ENCODE measurements at regions not wholly inside any gene's neighbourhood (a gene's known extent, or its start where the extent isn't known, plus 50 kb on each side); places are given as distances from the start of the nearest gene placed in this dataset.

- ATAC-seq: no peak
- H3K36me3 Mint-ChIP-seq: no peaks in the 10 kb centered on the region
Observed at GRCh38 chr2:222782201-222782730, 78.6 kb upstream of the ACSL3 start.

GRCh38 chr2:222783592-222783991 lies 77.2 kb upstream of the ACSL3 start:
- Mint-ChIP-seq H3K27me3 (ENCODE audit: low read depth in 2 of 2) (peaks cover 8 to 25% of the 10 kb centered on the region in 2 donors), H3K9me3 (peaks cover 2% of the 10 kb centered on the region in 2 donors), H3K27ac (no peak overlapping the region), H3K36me3 (no peaks in the 10 kb centered on the region), H3K4me3 (no peak overlapping the region), H3K4me1 (no peaks in the 10 kb centered on the region)
- Histone ChIP-seq H3K4me3 (ENCODE audit: low read length) (no peak overlapping the region), H3K4me1 (ENCODE audit: control insufficient read depth, insufficient read depth, low read length) (no peaks in the 10 kb centered on the region), H3K27ac (ENCODE audit: low read length) (no peak overlapping the region), H3K27me3 (ENCODE audit: control insufficient read depth, insufficient read depth, low read length) (no peaks in the 10 kb centered on the region), H3K36me3 (ENCODE audit: control insufficient read depth, insufficient read depth, low read length) (no peaks in the 10 kb centered on the region), H3K9me3 (ENCODE audit: control insufficient read depth, insufficient read depth, low read length) (no peaks in the 10 kb centered on the region)
- ATAC-seq: no peak
- TF ChIP-seq, protein P1, sequence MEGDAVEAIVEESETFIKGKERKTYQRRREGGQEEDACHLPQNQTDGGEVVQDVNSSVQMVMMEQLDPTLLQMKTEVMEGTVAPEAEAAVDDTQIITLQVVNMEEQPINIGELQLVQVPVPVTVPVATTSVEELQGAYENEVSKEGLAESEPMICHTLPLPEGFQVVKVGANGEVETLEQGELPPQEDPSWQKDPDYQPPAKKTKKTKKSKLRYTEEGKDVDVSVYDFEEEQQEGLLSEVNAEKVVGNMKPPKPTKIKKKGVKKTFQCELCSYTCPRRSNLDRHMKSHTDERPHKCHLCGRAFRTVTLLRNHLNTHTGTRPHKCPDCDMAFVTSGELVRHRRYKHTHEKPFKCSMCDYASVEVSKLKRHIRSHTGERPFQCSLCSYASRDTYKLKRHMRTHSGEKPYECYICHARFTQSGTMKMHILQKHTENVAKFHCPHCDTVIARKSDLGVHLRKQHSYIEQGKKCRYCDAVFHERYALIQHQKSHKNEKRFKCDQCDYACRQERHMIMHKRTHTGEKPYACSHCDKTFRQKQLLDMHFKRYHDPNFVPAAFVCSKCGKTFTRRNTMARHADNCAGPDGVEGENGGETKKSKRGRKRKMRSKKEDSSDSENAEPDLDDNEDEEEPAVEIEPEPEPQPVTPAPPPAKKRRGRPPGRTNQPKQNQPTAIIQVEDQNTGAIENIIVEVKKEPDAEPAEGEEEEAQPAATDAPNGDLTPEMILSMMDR (IDR thresholded peaks at IDR 0.05): no peak
- no peak for DNase-seq
- intact Hi-C loops (cut with micrococcal nuclease): no loop called here
- no CpG with 5 or more reads among the region's 1 CpG for WGBS (ENCODE audit: insufficient coverage)

More at GRCh38 chr2:222782201-222782730, 78.6 kb upstream of the ACSL3 start:
- DNase-seq: no peak
- Mint-ChIP-seq H3K4me3 (no peak overlapping the region), H3K27me3 (ENCODE audit: low read depth in 2 of 2) (peaks cover 8 to 28% of the 10 kb centered on the region in 2 donors), H3K4me1 (no peaks in the 10 kb centered on the region), H3K27ac (no peak overlapping the region), H3K9me3 (peaks cover 2% of the 10 kb centered on the region in 2 donors)
- Histone ChIP-seq H3K27me3 (ENCODE audit: control insufficient read depth, insufficient read depth, low read length) (no peaks in the 10 kb centered on the region), H3K4me1 (ENCODE audit: control insufficient read depth, insufficient read depth, low read length) (no peaks in the 10 kb centered on the region), H3K9me3 (ENCODE audit: control insufficient read depth, insufficient read depth, low read length) (no peaks in the 10 kb centered on the region), H3K27ac (ENCODE audit: low read length) (no peak overlapping the region), H3K36me3 (ENCODE audit: control insufficient read depth, insufficient read depth, low read length) (no peaks in the 10 kb centered on the region), H3K4me3 (ENCODE audit: low read length) (no peak overlapping the region)
- 88% methylated on average over 6 of the region's 6 CpGs for WGBS (ENCODE audit: insufficient coverage)
- intact Hi-C loops (cut with micrococcal nuclease): no loop called here
- TF ChIP-seq, protein P1 (IDR thresholded peaks at IDR 0.05): no peak

GRCh38 chr2:222790932-222791331 lies 69.9 kb upstream of the ACSL3 start:
- no peak for ATAC-seq

More at GRCh38 chr2:222790932-222791331, 69.9 kb upstream of the ACSL3 start:
- H3K27me3 ChIP-seq (ENCODE audit: control insufficient read depth, insufficient read depth, low read length): no peaks in the 10 kb centered on the region
- TF ChIP-seq, protein P1 (IDR thresholded peaks at IDR 0.05): no peak
- Mint-ChIP-seq H3K9me3 (no peaks in the 10 kb centered on the region), H3K36me3 (no peaks in the 10 kb centered on the region), H3K4me3 (no peak overlapping the region), H3K27me3 (ENCODE audit: low read depth in 2 of 2) (peaks cover 0 to 2% of the 10 kb centered on the region in 2 donors), H3K4me1 (peaks cover 8 to 10% of the 10 kb centered on the region in 2 donors), H3K27ac (no peak overlapping the region)
- H3K36me3 ChIP-seq (ENCODE audit: control insufficient read depth, insufficient read depth, low read length): no peaks in the 10 kb centered on the region
- DNase-seq: no peak
- peaks cover 5% of the 10 kb centered on the region for H3K4me1 ChIP-seq (ENCODE audit: control insufficient read depth, insufficient read depth, low read length)
- H3K27ac ChIP-seq (ENCODE audit: low read length): no peak overlapping the region
- intact Hi-C loops (cut with micrococcal nuclease): loop anchor here (10.0 kb wide), 1 partner anchor 114 kb away; no protein-coding TSS in a partner anchor
- no peaks in the 10 kb centered on the region for H3K9me3 ChIP-seq (ENCODE audit: control insufficient read depth, insufficient read depth, low read length)
- no peak overlapping the region for H3K4me3 ChIP-seq (ENCODE audit: low read length)
- WGBS (ENCODE audit: insufficient coverage): 92% methylated on average over 7 of the region's 7 CpGs

Measured in natural killer cell (primary cell).